22Rv1 (cell line): ENCODE measurements at regions not wholly inside any gene's neighbourhood (a gene's known extent, or its start where the extent isn't known, plus 50 kb on each side); places are given as distances from the start of the nearest gene placed in this dataset.

Experiments
- H3K27ac ChIP-seq: fragments of 450-650 bp; 2 replicates; pipeline ENCODE4 v1.5.1; 2017
- CTCF ChIP-seq: fragments of 450-650 bp; IDR thresholded peaks from 2 replicates; pipeline ENCODE4 v1.5.1; 2017; ENCODE audit warnings: mild to moderate bottlenecking
- ZFX ChIP-seq: fragments of 450-650 bp; IDR thresholded peaks from 2 replicates; pipeline ENCODE4 v1.6.1; 2017; ENCODE audit warnings: antibody characterized with exemption, borderline replicate concordance

GRCh38 chr6:54019860-54020259 is 91.4 kb upstream of the MLIP start:
- H3K27ac ChIP-seq = no peak overlapping the region

GRCh38 chr6:54020334-54020733 is 90.9 kb upstream of the MLIP start:
- TF ChIP-seq CTCF (no peak), ZFX (no peak)
- no peak overlapping the region for H3K27ac ChIP-seq

More at GRCh38 chr6:54019860-54020259, 91.4 kb upstream of the MLIP start:
- TF ChIP-seq ZFX (no peak), CTCF (no peak)

GRCh38 chr6:54026652-54027400 is 84.4 kb upstream of the MLIP start:
- no peak overlapping the region for H3K27ac ChIP-seq
- no peak for TF ChIP-seq CTCF
- no peak for TF ChIP-seq ZFX

GRCh38 chr6:54028170-54028569 is 83.1 kb upstream of the MLIP start:
- no peak for TF ChIP-seq CTCF
- TF ChIP-seq ZFX = no peak
- no peak overlapping the region for H3K27ac ChIP-seq

- no peak overlapping the region for H3K27ac ChIP-seq
- TF ChIP-seq ZFX (no peak), CTCF (no peak)
Observed at GRCh38 chr6:54029187-54029586, 82.1 kb upstream of the MLIP start.

- H3K27ac ChIP-seq = no peak overlapping the region
- TF ChIP-seq CTCF = no peak
- TF ChIP-seq ZFX = no peak
Observed at GRCh38 chr6:54031169-54031568, 80.1 kb upstream of the MLIP start.

- no peak overlapping the region for H3K27ac ChIP-seq
- no peak for TF ChIP-seq ZFX
- TF ChIP-seq CTCF = no peak
Observed at GRCh38 chr6:54037277-54037779, 73.9 kb upstream of the MLIP start.
